ENCODE measurements at regions not wholly inside any gene's neighbourhood (a gene's known extent, or its start where the extent isn't known, plus 50 kb on each side); places are given as distances from the start of the nearest gene placed in this dataset.

DNA sequence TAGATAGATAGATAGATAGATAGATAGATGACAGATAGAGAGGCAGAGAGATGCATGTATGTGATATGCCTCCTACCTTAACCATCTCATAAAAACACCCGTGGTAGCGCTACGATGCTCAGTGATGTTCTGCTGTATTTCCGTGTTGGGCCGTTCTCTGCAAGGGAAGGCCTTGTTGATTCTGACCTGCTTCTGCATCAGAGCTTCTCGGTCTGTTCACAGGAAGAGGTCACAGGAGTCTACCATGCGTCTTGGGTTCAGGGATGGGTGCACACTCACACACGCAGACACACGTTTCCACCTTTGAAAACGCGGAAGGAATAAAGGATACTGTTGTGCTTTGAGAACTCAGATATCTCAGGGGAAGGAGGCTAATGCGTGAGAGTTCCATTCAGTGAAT is 316.9 kb downstream of the TEX29 start:
- no peak overlapping the region for H3K4me3 Mint-ChIP-seq
- H3K27ac Mint-ChIP-seq, result no peak overlapping the region
- H3K4me1 Mint-ChIP-seq (ENCODE audit: low read depth), result no peaks in the 10 kb centered on the region
- no peak for ATAC-seq (ENCODE audit: poor library complexity)
- H3K9me3 Mint-ChIP-seq, result no peaks in the 10 kb centered on the region
- no peaks in the 10 kb centered on the region for H3K27me3 ChIP-seq (ENCODE audit: control insufficient read depth in 1 of 2, insufficient read depth in 2 of 2, low read length in 2 of 2)
- H3K27me3 Mint-ChIP-seq, result no peaks in the 10 kb centered on the region
- no peak overlapping the region for H3K4me3 ChIP-seq (ENCODE audit: low read length)
- TF ChIP-seq, protein P1, sequence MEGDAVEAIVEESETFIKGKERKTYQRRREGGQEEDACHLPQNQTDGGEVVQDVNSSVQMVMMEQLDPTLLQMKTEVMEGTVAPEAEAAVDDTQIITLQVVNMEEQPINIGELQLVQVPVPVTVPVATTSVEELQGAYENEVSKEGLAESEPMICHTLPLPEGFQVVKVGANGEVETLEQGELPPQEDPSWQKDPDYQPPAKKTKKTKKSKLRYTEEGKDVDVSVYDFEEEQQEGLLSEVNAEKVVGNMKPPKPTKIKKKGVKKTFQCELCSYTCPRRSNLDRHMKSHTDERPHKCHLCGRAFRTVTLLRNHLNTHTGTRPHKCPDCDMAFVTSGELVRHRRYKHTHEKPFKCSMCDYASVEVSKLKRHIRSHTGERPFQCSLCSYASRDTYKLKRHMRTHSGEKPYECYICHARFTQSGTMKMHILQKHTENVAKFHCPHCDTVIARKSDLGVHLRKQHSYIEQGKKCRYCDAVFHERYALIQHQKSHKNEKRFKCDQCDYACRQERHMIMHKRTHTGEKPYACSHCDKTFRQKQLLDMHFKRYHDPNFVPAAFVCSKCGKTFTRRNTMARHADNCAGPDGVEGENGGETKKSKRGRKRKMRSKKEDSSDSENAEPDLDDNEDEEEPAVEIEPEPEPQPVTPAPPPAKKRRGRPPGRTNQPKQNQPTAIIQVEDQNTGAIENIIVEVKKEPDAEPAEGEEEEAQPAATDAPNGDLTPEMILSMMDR (IDR thresholded peaks at IDR 0.05), result no peak
- no peak for DNase-seq
- H3K4me1 ChIP-seq (ENCODE audit: insufficient read depth, low read length), result no peaks in the 10 kb centered on the region
- intact Hi-C loops (cut with DNase I, micrococcal nuclease), result no loop called here
- ChIA-PET POLR2A (no interaction called here), CTCF (no interaction called here)
- no peak overlapping the region for H3K27ac ChIP-seq (ENCODE audit: low read depth in 1 of 2, low read length in 2 of 2)
- H3K36me3 Mint-ChIP-seq (ENCODE audit: low read depth), result no peaks in the 10 kb centered on the region
- H3K9me3 ChIP-seq (ENCODE audit: control insufficient read depth in 1 of 2, insufficient read depth in 1 of 2, low read length in 2 of 2), result no peaks in the 10 kb centered on the region
- no peaks in the 10 kb centered on the region for H3K36me3 ChIP-seq (ENCODE audit: insufficient read depth, low read length)

DNA sequence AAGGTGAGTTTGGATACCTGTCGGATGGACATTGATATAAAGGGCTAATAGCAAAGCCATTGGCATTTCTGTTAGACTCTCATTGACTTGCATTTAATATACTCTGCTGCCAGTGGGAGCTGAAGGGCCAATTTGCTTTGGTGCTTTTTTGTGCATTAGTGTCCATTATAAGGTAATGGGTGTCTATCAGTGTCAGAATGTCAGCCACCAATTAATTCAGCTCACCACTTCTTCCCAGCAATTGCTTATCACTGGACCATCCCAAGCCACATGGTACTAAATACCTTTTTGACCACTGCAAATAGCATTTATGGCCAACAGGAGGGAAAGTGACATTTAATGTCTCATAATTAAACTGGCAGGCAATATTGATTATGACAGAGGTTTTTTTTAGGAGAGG is 317.8 kb downstream of the TEX29 start:
- no peaks in the 10 kb centered on the region for H3K27me3 ChIP-seq (ENCODE audit: control insufficient read depth in 1 of 2, insufficient read depth in 2 of 2, low read length in 2 of 2)
- no peaks in the 10 kb centered on the region for H3K36me3 Mint-ChIP-seq (ENCODE audit: low read depth)
- H3K9me3 Mint-ChIP-seq, result no peaks in the 10 kb centered on the region
- ATAC-seq (ENCODE audit: poor library complexity) (no peak), DNase-seq (no peak)
- no peaks in the 10 kb centered on the region for H3K36me3 ChIP-seq (ENCODE audit: insufficient read depth, low read length)
- POLR2A ChIA-PET, result no interaction called here
- intact Hi-C loops (cut with DNase I, micrococcal nuclease), result no loop called here
- no peak overlapping the region for H3K4me3 ChIP-seq (ENCODE audit: low read length)
- no peaks in the 10 kb centered on the region for H3K9me3 ChIP-seq (ENCODE audit: control insufficient read depth in 1 of 2, insufficient read depth in 1 of 2, low read length in 2 of 2)
- no peak overlapping the region for H3K4me3 Mint-ChIP-seq
- no peaks in the 10 kb centered on the region for H3K27me3 Mint-ChIP-seq
- CTCF ChIA-PET, result no interaction called here
- H3K4me1 Mint-ChIP-seq (ENCODE audit: low read depth), result no peaks in the 10 kb centered on the region
- TF ChIP-seq, protein P1 (IDR thresholded peaks at IDR 0.05), result no peak
- H3K27ac Mint-ChIP-seq, result no peak overlapping the region
- H3K27ac ChIP-seq (ENCODE audit: low read depth in 1 of 2, low read length in 2 of 2), result no peak overlapping the region
- no peaks in the 10 kb centered on the region for H3K4me1 ChIP-seq (ENCODE audit: insufficient read depth, low read length)

GRCh38 chr13:111639196-111639705 is 318.8 kb downstream of the TEX29 start:
- H3K4me1 ChIP-seq (ENCODE audit: insufficient read depth, low read length), result no peaks in the 10 kb centered on the region
- ChIA-PET POLR2A (no interaction called here), CTCF (no interaction called here)
- intact Hi-C loops (cut with DNase I, micrococcal nuclease), result no loop called here
- DNase-seq, result no peak
- no peak for ATAC-seq (ENCODE audit: poor library complexity)
- TF ChIP-seq, protein P1 (IDR thresholded peaks at IDR 0.05), result no peak
- no peak overlapping the region for H3K4me3 Mint-ChIP-seq
- H3K4me1 Mint-ChIP-seq (ENCODE audit: low read depth), result no peaks in the 10 kb centered on the region
- H3K4me3 ChIP-seq (ENCODE audit: low read length), result no peak overlapping the region
- no peaks in the 10 kb centered on the region for H3K27me3 Mint-ChIP-seq
- no peaks in the 10 kb centered on the region for H3K36me3 Mint-ChIP-seq (ENCODE audit: low read depth)
- H3K27ac ChIP-seq (ENCODE audit: low read depth in 1 of 2, low read length in 2 of 2), result no peak overlapping the region
- no peaks in the 10 kb centered on the region for H3K36me3 ChIP-seq (ENCODE audit: insufficient read depth, low read length)
- no peaks in the 10 kb centered on the region for H3K9me3 Mint-ChIP-seq
- H3K27me3 ChIP-seq (ENCODE audit: control insufficient read depth in 1 of 2, insufficient read depth in 2 of 2, low read length in 2 of 2), result no peaks in the 10 kb centered on the region
- no peak overlapping the region for H3K27ac Mint-ChIP-seq
- H3K9me3 ChIP-seq (ENCODE audit: control insufficient read depth in 1 of 2, insufficient read depth in 1 of 2, low read length in 2 of 2), result no peaks in the 10 kb centered on the region

Measured in CD4-positive, alpha-beta T cell (primary cell).